HG02938 (cell line): ENCODE measurements at regions not wholly inside any gene's neighbourhood (a gene's known extent, or its start where the extent isn't known, plus 50 kb on each side); places are given as distances from the start of the nearest gene placed in this dataset.
"Not testable (repeated sequence)": the region's sequence is repeated elsewhere in the genome, so short reads cannot be mapped to it uniquely, and the experiment has no call there.

Source experiments
- ATAC-seq: cut with Tn5 transposase; IDR thresholded peaks from one replicate; pipeline ENCODE4 v1.9.1; 2021; ENCODE audit warnings: mild to moderate bottlenecking, moderate library complexity; ENCODE audit not compliant: unreplicated experiment

DNA sequence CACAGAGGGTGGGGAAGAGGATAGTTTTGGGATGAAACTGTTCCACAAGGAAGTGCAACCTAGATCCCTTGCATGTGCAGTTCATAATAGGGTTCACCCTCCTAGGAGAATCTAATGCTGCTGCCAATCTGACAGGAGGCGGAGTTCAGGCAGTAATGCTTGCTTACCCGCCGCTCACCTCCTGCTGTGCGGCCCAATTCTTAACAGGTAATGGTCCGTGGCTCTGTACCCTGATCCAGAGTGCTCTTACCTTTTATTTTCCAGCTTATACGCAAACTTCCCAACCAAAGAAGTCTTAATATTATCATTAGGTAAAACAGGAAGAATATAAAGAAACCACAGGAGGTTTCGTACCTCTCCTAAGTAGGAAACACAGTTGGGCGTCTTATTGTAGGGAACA lies 82.7 kb upstream of the CD302 start:
- no peak for ATAC-seq

DNA sequence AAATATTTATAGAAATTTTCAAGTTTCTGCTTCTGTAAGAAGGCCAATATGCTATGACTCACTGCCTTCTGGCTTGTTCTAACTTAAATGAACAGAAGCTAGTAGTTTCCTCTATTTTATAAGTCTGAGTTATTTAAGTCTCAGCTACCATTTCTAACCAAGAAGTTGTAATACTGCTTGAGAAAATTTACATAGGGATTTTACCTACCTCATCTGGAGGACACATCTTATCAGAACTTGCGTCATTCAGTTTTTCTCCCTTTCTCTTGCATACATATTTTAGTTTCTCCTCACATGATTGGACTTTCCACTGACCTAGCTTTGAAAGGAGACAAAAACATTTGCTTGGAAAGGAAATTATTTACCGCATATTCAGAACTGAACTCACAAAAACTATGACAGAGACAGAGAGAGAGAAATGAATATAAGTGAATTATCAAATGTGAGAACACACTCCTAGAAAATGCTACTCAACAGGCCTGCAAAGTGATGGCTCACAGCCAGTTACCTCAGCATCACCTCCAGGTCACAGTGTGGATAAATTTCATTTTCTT lies 81.1 kb upstream of the CD302 start:
- ATAC-seq = peak; percentile 90

DNA sequence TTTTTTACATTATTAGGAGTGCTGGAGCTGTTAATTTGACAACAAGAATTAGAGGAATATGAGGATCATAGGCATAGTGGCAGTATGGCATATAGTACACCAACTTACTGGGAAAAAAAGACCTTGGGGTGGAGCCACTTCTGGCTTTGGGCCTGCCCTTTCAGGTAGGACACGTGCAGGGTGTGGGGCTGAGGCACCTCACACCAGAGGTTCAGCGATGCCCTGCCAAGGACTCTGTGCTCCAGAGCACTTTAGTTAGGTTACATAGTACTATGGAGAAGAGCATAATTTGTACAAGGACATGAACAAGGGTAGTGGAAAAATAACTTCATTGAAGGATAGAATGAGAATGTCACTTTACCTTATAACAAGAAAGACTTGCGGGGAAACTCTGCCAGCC lies 77.1 kb upstream of the CD302 start:
- no peak for ATAC-seq

DNA sequence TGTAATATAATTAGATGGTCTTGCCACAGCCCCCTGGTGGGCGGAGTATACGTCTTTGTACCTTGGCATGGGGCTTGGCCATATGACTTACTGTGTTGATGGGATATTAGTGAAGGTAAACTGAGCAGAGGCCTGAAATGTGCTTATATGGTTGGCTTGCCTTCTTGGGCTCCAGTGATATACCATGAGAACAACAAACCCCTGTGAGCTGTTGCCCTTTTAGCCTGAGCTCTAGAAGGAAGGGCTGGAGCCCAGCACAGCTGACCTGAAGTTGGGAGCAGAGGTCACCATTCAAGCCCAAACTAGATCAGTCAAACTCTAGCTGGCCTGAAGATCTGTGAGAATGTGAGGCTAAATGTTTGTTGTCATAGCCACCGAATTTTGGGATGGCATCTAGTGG lies 75.2 kb upstream of the CD302 start:
- ATAC-seq = no peak

DNA sequence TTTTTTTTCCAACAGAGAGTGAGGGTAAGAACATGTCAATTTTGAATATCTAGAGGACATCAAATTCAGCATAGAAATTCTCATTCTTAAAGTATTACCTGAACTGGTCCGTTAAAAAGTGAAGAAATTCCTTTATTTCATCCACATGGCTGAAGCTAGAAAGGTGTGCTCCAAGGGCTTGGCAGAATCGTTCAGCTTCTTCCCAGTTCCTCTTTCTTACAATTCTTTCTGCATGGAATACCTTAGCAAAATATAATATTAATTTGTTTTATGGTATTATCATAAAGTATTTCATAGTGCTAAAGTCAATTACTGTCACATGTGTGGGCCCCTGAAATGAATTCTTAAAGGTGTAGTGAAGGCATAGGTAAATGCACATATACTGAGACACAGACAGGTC lies 74.3 kb upstream of the CD302 start:
- no peak for ATAC-seq

DNA sequence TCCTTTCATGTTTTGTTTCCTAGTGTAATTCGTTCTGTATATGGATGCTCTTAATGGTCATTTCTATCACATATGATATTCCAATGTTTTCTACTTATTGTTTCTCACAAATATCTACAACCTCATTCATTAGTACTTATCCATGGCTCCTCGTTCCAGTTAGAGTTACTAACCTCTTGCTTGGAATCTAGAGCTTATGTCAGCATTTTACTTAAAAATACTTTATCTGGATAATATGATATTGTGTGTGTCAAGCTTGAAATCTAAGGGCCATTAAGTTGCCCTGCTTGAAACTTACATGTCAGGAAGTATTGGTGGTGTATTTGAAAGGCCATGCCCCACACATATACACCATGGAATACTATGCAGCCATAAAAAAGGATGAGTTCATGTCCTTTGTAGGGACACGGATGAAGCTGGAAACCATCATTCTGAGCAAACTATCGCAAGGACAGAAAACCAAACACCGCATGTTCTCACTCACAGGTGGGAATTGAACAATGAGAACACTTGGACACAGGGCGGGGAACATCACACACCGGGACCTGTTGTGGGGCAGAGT lies 70.7 kb upstream of the CD302 start:
- ATAC-seq = not testable (repeated sequence)

DNA sequence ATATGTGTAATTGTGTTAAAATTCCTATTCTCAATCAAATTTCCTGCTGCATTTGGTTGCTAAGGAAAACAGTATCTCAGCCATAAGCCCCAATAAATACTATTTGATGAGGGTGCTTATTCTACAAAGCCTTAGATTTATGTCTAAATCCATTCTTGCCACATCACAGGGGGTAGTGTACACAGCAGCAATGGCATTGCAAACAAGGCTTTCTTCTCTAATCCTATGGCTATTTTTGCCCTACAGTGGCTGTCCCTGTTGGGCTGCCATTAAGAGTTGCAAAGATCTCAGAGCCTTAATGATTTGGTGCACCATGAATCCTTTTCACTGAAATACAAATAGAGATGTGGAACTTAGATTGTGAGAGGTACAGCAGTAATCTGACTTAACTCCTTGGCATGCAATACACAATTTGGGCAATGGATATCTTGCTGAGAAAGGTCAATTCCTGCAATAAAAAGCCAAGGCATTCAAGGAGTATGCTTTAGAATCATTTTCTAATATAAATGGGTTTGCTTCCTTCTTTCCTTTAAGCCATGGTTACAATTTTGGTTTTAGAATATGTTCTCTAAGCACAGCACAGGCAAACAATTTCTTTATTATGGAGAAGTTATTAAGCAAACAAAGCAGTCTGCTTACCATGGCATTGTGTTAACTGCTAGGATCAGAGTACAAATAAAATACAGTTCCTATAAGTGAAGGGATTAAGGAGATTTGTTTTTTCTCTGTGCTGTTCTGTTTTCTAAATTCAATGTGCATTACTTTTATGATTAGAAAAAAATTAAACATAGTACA lies 69.8 kb upstream of the CD302 start:
- ATAC-seq = no peak

DNA sequence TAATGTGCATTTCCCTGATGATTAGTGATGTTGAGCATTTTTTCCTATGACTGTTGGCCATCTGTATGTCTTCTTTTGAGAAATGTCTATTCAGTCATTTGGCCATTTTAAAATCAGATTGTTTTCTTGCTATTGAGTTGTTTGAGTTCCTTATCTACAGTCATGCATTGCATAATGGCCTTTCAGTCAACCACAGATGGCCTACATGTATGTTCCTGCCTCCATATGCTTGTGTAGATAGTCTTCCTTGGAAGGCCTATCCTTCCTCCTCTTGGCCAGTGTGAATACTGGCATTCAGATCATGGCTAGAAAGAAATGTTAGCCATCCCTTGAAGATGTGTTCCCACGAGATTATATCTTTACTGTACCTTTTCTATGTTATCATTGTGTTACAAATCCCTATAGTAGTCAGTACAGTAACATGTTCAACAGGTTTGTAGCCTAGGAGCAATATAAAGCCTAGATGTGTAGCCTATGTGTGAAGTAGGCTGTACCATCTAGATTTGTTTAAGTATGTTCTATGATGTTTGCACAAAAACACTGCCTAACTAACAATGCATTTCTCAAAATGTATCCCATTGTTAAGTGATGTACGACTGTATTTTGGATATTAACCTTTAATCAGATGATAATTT lies 65.6 kb upstream of the CD302 start:
- ATAC-seq = no peak

DNA sequence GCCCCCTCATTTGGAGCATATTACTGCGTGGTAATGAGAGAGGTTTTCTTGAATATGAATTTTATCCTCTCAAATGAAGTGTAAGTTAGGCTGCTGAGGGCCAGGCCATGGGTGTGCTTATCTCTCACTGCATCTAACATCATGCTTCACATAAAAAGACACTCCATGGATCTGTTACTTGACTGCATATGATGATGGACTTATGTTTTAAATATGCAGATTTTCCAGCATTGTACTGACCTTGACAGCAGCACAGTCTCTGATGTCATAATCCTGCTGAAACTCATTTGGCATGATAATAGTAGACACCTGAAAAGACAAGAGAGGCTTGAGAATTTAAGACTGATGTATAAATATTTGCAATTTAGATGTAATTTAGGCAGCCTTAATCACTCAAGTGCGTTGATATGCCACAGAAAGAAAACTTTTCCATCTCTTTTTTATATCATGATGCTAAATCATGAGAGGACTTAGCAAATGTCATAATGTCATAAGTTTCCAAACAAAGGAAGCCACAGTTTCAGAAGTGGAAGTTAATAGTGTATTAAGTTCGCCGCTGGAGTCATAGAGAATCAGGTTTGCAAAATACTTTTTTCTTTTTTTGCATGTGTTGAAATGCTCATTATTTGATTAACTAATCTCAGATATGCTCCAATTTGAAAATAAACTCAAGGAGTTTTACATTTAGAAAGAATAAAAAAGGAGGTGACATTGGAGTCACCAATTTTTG lies 62.7 kb upstream of the CD302 start:
- no peak for ATAC-seq

DNA sequence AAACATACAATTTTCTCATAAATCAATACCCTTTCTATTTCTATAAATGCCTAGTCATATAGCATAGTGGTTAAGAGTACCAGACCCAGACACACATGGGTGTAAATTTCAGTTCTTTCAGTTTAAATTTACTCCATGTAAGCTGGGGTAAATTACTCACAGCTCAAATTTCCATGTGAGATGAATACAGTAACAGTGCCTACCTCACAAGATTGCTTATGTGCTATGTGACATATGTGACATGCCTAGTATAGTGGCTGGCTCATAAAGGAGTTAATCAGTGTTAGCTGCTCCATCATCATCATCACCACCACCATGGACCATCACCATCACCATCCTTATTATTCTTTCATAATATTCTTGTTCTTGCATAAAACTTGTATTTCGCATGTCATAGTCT lies 61.6 kb upstream of the CD302 start:
- ATAC-seq = no peak

DNA sequence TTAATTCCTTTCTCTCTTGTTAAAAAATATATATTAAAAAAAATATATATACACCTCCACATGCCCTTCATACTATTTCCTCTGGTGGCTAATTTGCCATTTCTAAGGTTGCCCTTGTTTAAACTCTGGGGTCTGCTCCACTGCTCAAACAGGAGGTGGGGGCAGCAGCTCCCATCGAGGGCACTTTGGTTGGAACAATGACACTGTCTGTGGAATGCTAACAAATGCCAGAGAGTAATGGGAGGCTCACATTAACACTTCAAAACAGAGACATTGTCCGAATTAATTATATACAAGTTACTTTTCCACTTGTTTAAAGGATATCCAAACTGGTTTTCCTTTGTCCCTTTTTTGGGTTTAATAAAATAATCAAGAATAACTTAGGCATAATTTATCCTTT lies 58.8 kb upstream of the CD302 start:
- ATAC-seq = no peak

DNA sequence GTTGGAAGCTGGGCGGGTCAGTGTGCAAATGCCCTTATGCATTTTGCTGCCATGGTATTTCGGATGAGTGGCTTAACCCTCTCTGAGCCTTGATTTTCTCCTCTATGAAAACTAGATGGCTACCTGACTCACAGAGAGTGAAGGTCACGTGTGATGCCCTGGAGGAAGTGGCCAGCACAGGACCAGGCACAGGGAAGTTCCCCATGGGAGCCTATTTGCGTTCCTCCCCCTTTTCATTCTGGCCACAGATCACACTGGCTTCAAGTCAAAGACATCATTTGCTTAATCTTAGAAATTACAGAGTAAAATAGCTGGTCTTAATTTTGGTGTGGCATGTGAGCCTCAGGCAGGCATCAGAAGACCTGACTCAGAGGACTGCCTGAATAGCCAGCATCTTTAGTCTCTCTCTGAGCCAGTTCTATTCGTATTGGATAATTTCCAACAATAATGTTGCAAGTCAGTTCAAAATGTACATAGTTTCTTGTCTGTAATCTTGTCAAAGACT lies 57.6 kb upstream of the CD302 start:
- ATAC-seq = no peak

DNA sequence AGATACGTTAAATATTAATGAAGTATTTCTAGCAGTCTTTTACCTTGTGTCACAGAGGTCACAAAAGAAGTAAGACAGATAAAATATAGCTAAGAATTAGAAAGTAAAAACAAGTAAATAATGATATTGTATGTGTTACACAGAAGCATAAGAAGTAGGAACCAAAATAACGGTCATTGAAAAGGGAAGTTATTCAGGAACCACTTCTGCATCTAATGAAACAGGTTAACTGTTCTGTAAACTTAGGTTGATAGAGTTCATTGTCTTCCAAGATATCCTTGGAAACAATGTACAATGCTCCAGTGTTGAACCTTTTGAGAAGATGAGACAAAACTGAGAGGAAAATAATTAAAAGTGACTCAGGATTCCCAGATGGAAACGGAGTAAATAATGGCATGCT lies 57.1 kb upstream of the CD302 start:
- no peak for ATAC-seq

DNA sequence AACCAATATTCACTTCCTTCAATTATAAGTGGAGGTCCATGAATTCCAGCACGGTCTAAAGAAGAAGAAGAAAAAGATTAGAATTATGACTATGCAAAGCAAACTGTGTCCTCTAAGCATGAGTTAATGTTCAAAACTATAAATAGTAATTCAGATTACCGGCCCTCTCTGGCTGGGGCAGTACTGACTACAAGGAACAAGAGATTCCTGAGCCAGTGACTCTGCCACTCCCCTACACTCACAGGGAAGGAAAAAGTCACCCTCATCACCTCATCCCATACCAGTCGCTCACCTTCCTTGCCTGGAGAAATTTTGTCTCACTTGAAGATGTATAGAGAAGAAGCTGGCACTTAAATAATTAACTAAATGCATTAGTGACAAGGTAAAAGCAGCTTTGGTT lies 56.5 kb upstream of the CD302 start:
- no peak for ATAC-seq

DNA sequence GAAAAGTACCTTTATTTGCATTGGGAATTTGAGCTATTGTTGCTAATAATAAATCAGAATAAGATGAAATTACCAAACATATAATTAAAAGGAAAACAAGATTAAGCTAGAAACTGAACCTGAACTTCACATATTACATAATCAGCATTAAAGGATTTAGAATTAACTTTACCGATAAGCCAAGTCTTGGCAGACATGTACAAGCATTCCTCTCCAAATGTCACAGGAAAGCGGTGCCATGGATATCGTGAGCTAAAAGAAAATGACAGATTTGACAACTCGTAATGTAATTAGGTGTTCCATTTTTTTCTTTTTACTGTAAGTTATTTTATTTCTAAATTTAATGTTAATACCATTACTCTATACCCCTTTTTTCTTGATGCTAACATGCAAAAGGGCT lies 55.1 kb upstream of the CD302 start:
- no peak for ATAC-seq

DNA sequence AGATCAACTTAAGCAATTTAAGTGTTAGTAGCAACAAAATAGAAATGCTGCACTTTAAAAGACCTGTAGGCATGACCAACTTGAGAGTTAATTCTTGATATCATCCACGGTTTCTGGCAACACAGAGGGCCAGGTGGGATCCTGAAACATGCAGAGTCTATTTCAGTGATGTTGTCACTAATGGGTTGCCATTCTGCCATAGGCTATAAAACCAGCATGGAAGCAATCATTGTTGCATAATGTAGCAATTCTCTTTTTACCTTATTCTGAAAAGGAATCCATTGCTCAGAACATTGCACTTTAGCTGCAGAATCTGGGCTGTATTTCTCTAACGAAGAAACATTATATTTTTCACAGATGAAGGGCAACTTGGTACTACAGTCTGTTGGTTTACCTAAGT lies 53.9 kb upstream of the CD302 start:
- no peak for ATAC-seq

DNA sequence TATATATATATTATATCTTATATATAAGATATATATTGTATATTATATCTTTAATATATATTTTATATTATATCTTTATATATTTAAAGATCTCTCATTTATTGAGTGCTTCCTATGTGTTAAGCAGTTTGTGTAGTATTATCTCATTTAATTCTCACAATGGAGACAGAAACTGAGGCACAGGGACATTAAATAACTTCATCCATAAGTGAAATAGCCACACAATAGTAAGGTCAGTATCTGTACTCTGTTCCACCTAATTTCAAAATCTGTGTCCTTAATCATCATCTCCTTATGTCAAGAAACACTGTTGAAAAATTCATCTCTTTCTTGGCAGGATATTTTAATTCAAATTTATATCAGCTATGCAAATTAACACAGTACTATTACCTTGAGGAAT lies 52.8 kb upstream of the CD302 start:
- ATAC-seq = no peak

DNA sequence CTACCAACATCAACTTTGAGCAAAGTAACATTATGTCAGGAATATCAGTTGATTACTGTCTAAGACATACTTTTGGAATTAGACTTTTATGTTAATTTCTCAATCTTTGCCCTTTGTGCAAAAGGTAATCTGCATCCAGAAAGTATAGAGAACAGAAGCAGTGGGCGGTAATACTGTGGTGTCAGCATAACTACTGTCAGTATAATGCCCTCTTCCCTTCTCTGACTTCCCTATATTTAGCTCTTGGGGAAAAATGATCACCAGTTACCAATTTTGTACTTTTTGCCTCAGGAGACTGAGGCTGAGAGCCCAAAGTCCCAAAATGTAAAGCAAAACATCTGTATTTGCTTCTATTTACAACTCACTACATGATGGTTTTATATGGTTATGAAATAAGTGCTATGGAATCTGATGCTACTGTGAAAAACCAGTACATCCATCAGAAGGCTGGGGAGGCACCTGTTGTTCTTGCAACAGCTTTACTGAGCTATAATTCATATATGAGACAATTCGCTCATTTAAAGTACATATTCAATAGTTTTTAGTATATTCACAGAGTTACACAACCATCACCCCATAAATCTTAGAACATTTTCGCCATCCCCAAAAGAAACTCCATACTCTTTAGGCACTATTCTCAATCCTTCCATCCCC lies 51.3 kb upstream of the CD302 start:
- no peak for ATAC-seq
